NCI-H2107 treated with DMSO at 0.1 percent for 48 hours (cell line): ENCODE measurements at regions not wholly inside any gene's neighbourhood (a gene's known extent, or its start where the extent isn't known, plus 50 kb on each side); places are given as distances from the start of the nearest gene placed in this dataset.
"Not testable (repeated sequence)": the region's sequence is repeated elsewhere in the genome, so short reads cannot be mapped to it uniquely, and the experiment has no call there.

Source experiments
- DNase-seq: peaks from one replicate; lab custom pipeline; 2025; ENCODE audit not compliant: unreplicated experiment; lab: John Stamatoyannopoulos, UW

GRCh38 chr5:116738239-116738614, 163.6 kb upstream of the SEMA6A start:
- DNase-seq: peak; percentile 4

DNA sequence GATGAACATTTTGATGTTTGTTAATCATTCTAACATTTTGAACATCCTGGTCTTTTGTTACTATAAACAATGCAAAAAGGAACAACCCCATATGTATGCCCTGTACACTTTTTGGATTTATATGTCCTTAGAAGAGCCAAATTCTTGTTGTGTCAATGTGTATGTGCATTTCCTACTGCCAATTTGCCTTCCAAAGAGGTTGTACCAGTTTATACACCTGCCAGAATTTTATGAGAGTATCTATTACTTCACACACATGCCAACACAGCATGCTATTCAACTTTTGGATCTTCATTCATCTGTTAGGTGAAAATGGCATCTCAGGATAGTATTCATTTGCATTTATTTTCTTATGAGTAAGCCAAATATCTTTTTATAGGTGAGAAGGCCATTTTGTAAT, 162.0 kb upstream of the SEMA6A start:
- no peak for DNase-seq

DNA sequence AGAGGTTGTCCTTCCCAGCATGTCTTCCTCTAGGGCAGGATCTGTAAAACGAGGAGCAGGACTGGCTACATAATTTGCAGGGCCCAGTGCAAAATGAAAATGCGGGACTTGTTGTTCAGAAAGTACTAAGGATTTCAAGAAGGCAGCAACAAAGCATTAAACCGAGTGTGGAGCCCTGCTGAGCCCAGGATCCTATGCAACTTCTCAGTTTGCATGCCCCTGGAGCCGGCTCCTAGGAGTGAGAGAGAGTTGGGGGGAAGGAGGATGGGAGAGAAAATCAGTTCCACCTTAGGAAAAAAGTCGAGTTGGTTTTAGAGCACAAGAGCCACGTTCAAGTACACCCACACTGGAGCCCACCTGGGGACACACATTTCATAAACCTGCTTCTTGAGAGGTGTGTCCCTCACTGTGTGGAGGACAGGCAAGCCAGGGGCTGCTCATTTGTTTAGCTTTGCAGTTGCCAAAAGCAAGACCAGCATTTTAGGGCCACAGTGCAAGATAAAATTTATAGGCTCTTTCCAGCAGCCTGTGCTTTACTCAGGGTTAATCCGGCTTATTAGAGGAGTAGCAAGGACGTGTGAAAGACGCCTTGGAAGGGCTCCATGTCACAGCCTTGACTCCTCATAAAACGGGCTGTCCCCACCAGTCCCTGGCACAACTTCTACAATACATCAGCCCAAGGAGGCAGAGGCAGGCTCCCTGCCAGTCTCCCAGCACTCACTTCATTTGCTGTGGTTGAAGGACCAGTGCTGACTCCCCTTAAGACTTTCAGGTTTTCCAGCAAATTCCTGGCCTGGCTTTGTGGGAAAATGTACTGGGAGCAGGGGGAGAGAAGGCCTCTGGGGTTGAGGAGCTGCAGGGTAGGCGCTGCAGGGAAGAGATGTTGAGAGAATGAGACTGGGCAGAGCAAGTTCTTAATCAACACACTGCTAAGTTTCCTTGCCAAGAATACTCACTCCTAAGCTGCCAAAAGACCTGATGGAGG, 159.7 kb upstream of the SEMA6A start:
- DNase-seq: no peak

- no peak for DNase-seq
Measured at GRCh38 chr5:116732591-116732990, 158.0 kb upstream of the SEMA6A start.

DNA sequence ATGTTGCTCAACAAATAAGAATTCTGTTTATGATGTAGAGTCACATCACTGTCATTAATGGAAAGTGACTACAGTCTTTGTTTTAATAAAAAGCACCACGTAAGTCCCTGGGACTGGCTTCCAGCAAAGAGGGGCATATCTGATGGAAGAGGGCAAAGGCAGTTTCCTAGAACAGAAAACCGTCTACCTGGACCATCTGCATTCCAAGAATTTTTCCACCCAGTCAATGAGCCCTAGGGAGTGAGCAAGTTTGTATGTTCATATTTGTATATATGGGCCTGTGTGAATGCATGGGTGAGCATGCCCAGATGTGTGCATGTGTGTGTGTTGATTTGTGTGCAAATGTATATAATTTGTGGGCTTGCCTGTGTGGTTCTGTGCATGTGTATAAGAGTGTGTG, 156.8 kb upstream of the SEMA6A start:
- no peak for DNase-seq

- no peak for DNase-seq
Measured at GRCh38 chr5:116730706-116731105, 156.1 kb upstream of the SEMA6A start.

- DNase-seq: no peak
Measured at GRCh38 chr5:116730185-116730584, 155.6 kb upstream of the SEMA6A start.

DNA sequence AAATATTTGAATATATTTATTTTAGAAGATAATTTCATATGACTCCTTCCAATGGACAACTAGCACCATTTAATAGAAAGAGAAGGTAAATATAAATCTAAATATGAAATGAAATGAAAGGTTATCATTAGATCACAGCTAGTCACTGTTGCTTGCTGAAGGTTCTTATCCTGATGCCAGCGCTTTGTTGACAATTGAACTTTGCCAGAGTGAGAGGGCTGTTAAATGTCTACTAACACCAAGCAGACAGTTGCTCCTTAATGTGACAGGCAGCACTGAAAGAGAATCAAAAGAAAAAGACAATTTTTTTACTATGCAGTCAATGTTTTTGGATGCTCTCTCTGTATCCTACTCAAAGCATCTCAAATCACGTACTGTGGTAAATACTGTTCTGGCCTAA, 152.6 kb upstream of the SEMA6A start:
- no peak for DNase-seq

DNA sequence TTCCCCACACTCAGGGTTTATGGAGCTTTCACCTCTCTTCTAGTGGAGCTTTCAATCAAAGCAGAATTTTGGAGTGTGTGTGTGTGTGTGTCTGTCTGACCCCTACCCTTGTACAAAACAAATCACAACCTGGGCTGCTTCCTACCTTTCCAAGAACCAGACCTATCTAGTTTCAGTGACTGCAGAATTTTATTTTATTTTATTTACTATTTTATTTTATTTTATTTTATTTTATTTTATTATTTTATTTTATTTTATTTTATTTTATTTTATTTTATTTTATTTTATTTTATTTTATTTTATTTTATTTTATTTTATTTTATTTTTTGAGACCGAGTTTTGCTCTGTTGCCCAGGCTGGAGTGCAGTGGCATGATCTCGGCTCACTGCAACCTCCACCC, 151.6 kb upstream of the SEMA6A start:
- not testable (repeated sequence) for DNase-seq

DNA sequence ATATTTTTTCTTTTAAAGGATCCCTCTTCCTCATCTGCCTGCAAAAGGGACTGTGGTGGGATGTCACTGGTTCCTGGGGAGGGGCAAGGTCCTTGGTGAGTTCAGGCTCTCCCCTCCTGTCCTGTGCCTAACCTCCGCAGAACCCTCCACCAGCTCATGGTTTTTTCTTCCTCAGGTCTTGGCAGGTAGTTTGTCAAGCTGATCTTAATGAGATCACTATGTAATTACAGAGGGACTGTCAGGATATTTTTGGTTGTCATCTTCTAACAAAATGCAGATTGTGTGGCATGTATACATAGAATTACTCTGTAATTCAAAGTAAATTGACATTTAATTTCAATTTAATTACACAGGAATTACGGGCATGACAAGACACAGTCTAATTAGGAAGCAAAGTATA, 150.3 kb upstream of the SEMA6A start:
- no peak for DNase-seq

DNA sequence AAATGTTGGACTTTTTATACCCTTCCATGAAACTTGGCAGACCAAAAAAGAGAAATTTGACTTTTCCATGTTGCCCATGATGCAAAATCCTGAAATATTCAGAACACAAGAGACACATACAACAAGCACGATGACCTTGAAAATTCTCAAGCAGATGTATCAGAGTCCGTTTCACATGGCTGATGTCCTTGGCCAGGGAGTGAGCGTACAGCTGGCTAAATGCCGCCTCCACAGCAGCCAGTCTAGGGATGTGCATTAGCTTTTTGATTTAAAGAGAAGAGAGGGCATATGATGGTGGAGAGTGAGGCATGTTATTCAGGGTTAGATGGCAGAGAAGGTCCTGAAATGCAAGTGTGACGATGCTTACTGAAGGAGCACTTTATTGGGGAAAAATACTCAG, 148.0 kb upstream of the SEMA6A start:
- no peak for DNase-seq

DNA sequence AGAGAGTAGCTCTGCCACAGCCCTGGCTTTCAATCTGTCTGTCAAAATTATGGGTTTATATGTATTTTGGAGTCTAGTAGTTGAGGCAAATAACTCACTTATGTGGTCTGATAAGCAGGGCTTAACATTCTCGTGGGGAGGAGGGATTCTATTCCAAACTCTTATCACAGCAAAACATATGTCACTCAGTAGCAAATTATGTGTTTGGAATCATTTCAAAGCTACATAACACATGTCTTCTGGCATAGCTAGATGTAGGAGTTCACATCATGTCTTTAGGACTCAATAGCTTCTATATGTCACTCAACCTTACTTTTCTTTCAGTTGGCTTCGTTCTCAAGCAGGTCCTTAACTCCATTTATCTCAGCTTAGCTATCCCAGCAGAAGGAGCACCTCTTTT, 144.5 kb upstream of the SEMA6A start:
- DNase-seq: no peak

GRCh38 chr5:116718317-116718716, 143.7 kb upstream of the SEMA6A start:
- DNase-seq: no peak

DNA sequence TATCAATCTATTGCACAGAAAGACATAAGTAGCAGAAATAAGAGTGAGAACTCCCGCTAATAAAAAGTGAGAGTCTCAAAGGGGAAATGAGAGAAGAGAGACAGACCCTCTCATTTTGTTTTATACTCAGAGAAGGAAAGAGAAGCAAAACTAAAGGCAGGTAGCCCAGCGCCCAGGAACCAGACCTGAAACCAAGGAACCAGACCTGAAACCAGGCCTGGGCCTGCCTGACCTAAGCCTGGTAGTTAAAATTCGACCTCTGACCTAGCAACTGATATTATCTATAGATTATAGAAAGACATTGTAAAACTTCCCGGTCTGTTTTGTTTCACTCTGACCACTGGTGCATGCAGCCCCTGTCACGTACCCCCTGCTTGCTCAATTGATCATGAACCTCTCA, 134.5 kb upstream of the SEMA6A start:
- no peak for DNase-seq

- DNase-seq: not testable (repeated sequence)
Measured at GRCh38 chr5:116705121-116705519, 130.5 kb upstream of the SEMA6A start.

DNA sequence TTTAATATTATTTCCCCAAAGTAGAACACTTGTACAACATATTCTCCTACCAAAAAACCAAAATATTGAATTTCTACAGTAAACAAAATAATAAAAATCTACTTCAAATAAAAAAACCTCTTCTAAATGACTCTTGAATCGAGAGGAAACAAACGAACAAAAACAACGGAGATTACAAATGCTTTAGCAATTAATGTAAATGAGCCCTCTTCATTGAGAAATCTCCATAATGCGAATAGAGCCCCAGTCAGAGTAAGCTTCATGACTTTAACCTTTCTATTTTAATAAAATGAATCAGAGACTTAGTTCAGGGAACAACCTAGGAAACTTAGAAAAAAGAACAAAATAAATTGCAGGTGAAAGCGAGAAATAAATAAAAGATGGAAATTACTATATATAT, 129.3 kb upstream of the SEMA6A start:
- DNase-seq: no peak

GRCh38 chr5:116703328-116703727, 128.7 kb upstream of the SEMA6A start:
- no peak for DNase-seq

- DNase-seq: no peak
Measured at GRCh38 chr5:116702776-116703175, 128.2 kb upstream of the SEMA6A start.

DNA sequence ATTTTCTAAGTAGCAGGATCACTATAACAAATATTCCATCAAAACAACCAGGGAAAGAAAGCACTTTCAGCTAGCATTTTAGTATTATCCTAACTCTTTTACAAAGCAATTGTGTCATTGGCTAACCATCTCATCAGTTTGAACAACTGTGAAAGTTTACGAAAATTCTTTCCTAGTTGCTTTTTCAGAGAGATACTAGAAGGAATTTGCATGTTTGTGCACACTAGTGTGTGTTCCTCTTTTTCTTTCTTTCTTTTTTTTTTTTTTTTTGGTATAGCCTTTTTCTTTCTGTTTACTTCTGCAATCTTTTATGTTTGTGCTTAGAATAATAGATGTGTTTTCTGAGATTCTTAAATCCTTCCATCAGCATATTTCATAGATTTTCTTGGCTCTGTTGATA, 124.7 kb upstream of the SEMA6A start:
- DNase-seq: no peak

DNA sequence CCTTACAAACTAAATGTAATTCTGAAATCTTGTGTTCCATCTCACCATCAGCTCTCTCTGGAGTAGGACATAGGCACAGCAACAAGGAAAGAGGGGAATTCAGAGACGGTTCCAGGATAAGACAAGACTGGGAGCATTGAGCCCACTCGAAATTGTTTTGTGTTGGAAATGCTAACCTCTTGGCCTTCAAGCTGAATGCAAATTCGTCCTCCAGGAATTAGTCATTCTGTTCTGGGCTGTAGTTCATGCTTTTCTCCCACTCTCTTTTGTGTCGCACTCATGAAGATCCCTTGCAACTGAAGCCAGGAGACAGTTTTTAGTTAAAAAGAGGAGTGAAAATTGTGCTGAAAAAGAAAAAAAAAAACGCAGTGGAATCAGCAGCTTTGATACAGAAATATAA, 121.7 kb upstream of the SEMA6A start:
- DNase-seq: no peak

- no peak for DNase-seq
Measured at GRCh38 chr5:116695681-116696080, 121.1 kb upstream of the SEMA6A start.

- DNase-seq: no peak
Measured at GRCh38 chr5:116686438-116686837, 111.8 kb upstream of the SEMA6A start.

GRCh38 chr5:116685931-116686330, 111.3 kb upstream of the SEMA6A start:
- DNase-seq: no peak
